ENCODE measurements at regions not wholly inside any gene's neighbourhood (a gene's known extent, or its start where the extent isn't known, plus 50 kb on each side); places are given as distances from the start of the nearest gene placed in this dataset.

DNA sequence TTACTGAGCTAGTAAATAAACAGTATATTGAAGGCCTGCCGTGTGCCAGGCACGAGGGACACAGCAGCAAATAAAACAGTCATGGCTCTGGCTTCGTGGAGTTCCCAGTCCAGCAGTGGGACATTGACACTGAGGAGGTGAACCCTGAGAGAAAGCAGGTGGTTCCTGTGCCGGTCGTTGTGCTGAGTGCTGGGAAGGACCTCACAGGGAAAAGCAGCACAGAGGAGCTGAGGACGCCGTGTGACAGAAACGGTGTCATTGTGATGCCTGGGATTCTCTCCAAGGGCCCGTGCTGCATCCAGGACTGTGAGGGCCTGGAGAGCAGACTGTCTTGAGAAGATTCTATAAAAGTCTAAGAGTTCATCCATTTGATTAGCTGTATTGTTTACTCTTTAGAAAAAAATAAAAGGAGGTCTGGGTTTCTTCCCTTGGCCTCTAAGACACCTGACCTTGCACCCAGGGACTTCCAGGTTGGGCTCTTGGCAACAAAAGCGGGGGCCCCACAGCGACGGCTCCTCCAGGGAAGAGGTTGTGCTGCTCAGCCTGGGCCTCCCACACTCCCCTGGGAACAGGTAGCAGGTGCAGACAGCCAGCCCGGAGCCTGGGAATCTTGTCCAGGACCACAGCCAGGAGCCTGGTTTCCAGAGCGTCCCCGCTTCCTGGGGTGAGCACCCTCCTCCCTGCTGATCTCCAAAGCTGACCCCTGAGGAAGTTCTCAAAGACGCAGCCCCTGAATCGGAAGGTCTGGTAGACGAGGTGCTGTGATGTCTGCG lies 251.2 kb upstream of the PMEPA1 start:
- Histone ChIP-seq H3K79me2 (ENCODE audit: insufficient read depth, low read length) (no peaks in the 10 kb centered on the region), H3K9me3 (ENCODE audit: insufficient read depth, low read depth, low read length) (no peaks in the 10 kb centered on the region), H2AFZ (ENCODE audit: low read length) (no peak overlapping the region), H3F3A (ENCODE audit: low read depth) (no peaks in the 10 kb centered on the region), H3K4me2 (ENCODE audit: low read depth, low read length, poor library complexity, severe bottlenecking) (no peak overlapping the region), H3K9me2 (replicated peaks; ENCODE audit: low read depth, low read length) (no peaks in the 10 kb centered on the region), H3K9ac (ENCODE audit: low read depth, low read length, poor library complexity, severe bottlenecking) (no peak overlapping the region), H3K4me1 (ENCODE audit: insufficient read depth, low read length, poor library complexity, severe bottlenecking) (no peaks in the 10 kb centered on the region), H3K27me3 (ENCODE audit: insufficient read depth, low read length, poor library complexity, severe bottlenecking) (no peaks in the 10 kb centered on the region), H4K20me1 (ENCODE audit: insufficient read depth, low read length, poor library complexity, severe bottlenecking) (no peaks in the 10 kb centered on the region), H3K36me3 (ENCODE audit: insufficient read depth, low read length) (no peaks in the 10 kb centered on the region), H3K4me3 (ENCODE audit: low read length, poor library complexity, severe bottlenecking) (no peak overlapping the region)
- TF ChIP-seq, protein P1, sequence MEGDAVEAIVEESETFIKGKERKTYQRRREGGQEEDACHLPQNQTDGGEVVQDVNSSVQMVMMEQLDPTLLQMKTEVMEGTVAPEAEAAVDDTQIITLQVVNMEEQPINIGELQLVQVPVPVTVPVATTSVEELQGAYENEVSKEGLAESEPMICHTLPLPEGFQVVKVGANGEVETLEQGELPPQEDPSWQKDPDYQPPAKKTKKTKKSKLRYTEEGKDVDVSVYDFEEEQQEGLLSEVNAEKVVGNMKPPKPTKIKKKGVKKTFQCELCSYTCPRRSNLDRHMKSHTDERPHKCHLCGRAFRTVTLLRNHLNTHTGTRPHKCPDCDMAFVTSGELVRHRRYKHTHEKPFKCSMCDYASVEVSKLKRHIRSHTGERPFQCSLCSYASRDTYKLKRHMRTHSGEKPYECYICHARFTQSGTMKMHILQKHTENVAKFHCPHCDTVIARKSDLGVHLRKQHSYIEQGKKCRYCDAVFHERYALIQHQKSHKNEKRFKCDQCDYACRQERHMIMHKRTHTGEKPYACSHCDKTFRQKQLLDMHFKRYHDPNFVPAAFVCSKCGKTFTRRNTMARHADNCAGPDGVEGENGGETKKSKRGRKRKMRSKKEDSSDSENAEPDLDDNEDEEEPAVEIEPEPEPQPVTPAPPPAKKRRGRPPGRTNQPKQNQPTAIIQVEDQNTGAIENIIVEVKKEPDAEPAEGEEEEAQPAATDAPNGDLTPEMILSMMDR (conservative IDR thresholded peaks at IDR 0.05; ENCODE audit: low read length) = no peak
- no peak for TF ChIP-seq EZH2phosphoT487 (IDR thresholded peaks at IDR 0.05; ENCODE audit: borderline replicate concordance)

- no peaks in the 10 kb centered on the region for H3K9me2 ChIP-seq (replicated peaks; ENCODE audit: low read depth, low read length)
- H3K36me3 ChIP-seq (ENCODE audit: insufficient read depth, low read length) = no peaks in the 10 kb centered on the region
- TF ChIP-seq, protein P1 (conservative IDR thresholded peaks at IDR 0.05; ENCODE audit: low read length) = no peak
- TF ChIP-seq EZH2phosphoT487 (IDR thresholded peaks at IDR 0.05; ENCODE audit: borderline replicate concordance) = no peak
- H3F3A ChIP-seq (ENCODE audit: low read depth) = no peaks in the 10 kb centered on the region
- no peak overlapping the region for H3K4me2 ChIP-seq (ENCODE audit: low read depth, low read length, poor library complexity, severe bottlenecking)
- no peak overlapping the region for H3K9ac ChIP-seq (ENCODE audit: low read depth, low read length, poor library complexity, severe bottlenecking)
- H4K20me1 ChIP-seq (ENCODE audit: insufficient read depth, low read length, poor library complexity, severe bottlenecking) = no peaks in the 10 kb centered on the region
- no peaks in the 10 kb centered on the region for H3K9me3 ChIP-seq (ENCODE audit: insufficient read depth, low read depth, low read length)
- H3K4me3 ChIP-seq (ENCODE audit: low read length, poor library complexity, severe bottlenecking) = no peak overlapping the region
- no peak overlapping the region for H2AFZ ChIP-seq (ENCODE audit: low read length)
- H3K4me1 ChIP-seq (ENCODE audit: insufficient read depth, low read length, poor library complexity, severe bottlenecking) = no peaks in the 10 kb centered on the region
- no peaks in the 10 kb centered on the region for H3K27me3 ChIP-seq (ENCODE audit: insufficient read depth, low read length, poor library complexity, severe bottlenecking)
- no peaks in the 10 kb centered on the region for H3K79me2 ChIP-seq (ENCODE audit: insufficient read depth, low read length)
Measured at GRCh38 chr20:57959589-57959988, 249.8 kb upstream of the PMEPA1 start.

GRCh38 chr20:57959018-57959417 lies 249.2 kb upstream of the PMEPA1 start:
- no peak overlapping the region for H2AFZ ChIP-seq (ENCODE audit: low read length)
- H3K27me3 ChIP-seq (ENCODE audit: insufficient read depth, low read length, poor library complexity, severe bottlenecking) = no peaks in the 10 kb centered on the region
- no peaks in the 10 kb centered on the region for H3K9me2 ChIP-seq (replicated peaks; ENCODE audit: low read depth, low read length)
- H3K79me2 ChIP-seq (ENCODE audit: insufficient read depth, low read length) = no peaks in the 10 kb centered on the region
- H3K36me3 ChIP-seq (ENCODE audit: insufficient read depth, low read length) = no peaks in the 10 kb centered on the region
- no peaks in the 10 kb centered on the region for H3F3A ChIP-seq (ENCODE audit: low read depth)
- H3K9ac ChIP-seq (ENCODE audit: low read depth, low read length, poor library complexity, severe bottlenecking) = no peak overlapping the region
- TF ChIP-seq, protein P1 (conservative IDR thresholded peaks at IDR 0.05; ENCODE audit: low read length) = no peak
- no peak for TF ChIP-seq EZH2phosphoT487 (IDR thresholded peaks at IDR 0.05; ENCODE audit: borderline replicate concordance)
- H3K9me3 ChIP-seq (ENCODE audit: insufficient read depth, low read depth, low read length) = no peaks in the 10 kb centered on the region
- H3K4me2 ChIP-seq (ENCODE audit: low read depth, low read length, poor library complexity, severe bottlenecking) = no peak overlapping the region
- H3K4me3 ChIP-seq (ENCODE audit: low read length, poor library complexity, severe bottlenecking) = no peak overlapping the region
- no peaks in the 10 kb centered on the region for H3K4me1 ChIP-seq (ENCODE audit: insufficient read depth, low read length, poor library complexity, severe bottlenecking)
- no peaks in the 10 kb centered on the region for H4K20me1 ChIP-seq (ENCODE audit: insufficient read depth, low read length, poor library complexity, severe bottlenecking)
